ENCODE measurements at regions not wholly inside any gene's neighbourhood (a gene's known extent, or its start where the extent isn't known, plus 50 kb on each side); places are given as distances from the start of the nearest gene placed in this dataset.

- DNase-seq = no peak
These were observed 134.1 kb downstream of the OLFM1 start for GRCh38 chr9:135221576-135221950.

- DNase-seq = no peak
These were observed 134.6 kb downstream of the OLFM1 start for GRCh38 chr9:135221951-135222631.

- no peak for DNase-seq
These were observed 135.7 kb downstream of the OLFM1 start for GRCh38 chr9:135222881-135223760.

GRCh38 chr9:135223831-135224230 is 136.4 kb downstream of the OLFM1 start:
- DNase-seq = no peak

- no peak for DNase-seq
These were observed 136.9 kb downstream of the OLFM1 start for GRCh38 chr9:135224286-135224877.

GRCh38 chr9:135224921-135225541 is 137.6 kb downstream of the OLFM1 start:
- no peak for DNase-seq

- no peak for DNase-seq
These were observed 138.3 kb downstream of the OLFM1 start for GRCh38 chr9:135225619-135226228.

GRCh38 chr9:135226369-135227050 is 139.0 kb downstream of the OLFM1 start:
- no peak for DNase-seq

GRCh38 chr9:135227641-135228251 is 140.3 kb downstream of the OLFM1 start:
- no peak for DNase-seq

GRCh38 chr9:135228345-135228982 is 141.0 kb downstream of the OLFM1 start:
- DNase-seq = no peak

GRCh38 chr9:135228983-135229625 is 141.6 kb downstream of the OLFM1 start:
- no peak for DNase-seq

GRCh38 chr9:135229701-135230385 is 142.4 kb downstream of the OLFM1 start:
- DNase-seq = no peak

- DNase-seq = no peak
These were observed 142.9 kb downstream of the OLFM1 start for GRCh38 chr9:135230386-135230765.

- DNase-seq = no peak
These were observed 143.5 kb downstream of the OLFM1 start for GRCh38 chr9:135230817-135231520.

GRCh38 chr9:135239100-135239768 is 151.8 kb downstream of the OLFM1 start:
- no peak for DNase-seq

GRCh38 chr9:135239769-135240141 is 152.3 kb downstream of the OLFM1 start:
- no peak for DNase-seq

- DNase-seq = no peak
These were observed 152.8 kb downstream of the OLFM1 start for GRCh38 chr9:135240222-135240621.

- no peak for DNase-seq
These were observed 153.4 kb downstream of the OLFM1 start for GRCh38 chr9:135240871-135241311.

Measured in NCI-H2081 (cell line).